ENCODE measurements at regions not wholly inside any gene's neighbourhood (a gene's known extent, or its start where the extent isn't known, plus 50 kb on each side); places are given as distances from the start of the nearest gene placed in this dataset.
"Not testable (repeated sequence)": the region's sequence is repeated elsewhere in the genome, so short reads cannot be mapped to it uniquely, and the experiment has no call there.

DNA sequence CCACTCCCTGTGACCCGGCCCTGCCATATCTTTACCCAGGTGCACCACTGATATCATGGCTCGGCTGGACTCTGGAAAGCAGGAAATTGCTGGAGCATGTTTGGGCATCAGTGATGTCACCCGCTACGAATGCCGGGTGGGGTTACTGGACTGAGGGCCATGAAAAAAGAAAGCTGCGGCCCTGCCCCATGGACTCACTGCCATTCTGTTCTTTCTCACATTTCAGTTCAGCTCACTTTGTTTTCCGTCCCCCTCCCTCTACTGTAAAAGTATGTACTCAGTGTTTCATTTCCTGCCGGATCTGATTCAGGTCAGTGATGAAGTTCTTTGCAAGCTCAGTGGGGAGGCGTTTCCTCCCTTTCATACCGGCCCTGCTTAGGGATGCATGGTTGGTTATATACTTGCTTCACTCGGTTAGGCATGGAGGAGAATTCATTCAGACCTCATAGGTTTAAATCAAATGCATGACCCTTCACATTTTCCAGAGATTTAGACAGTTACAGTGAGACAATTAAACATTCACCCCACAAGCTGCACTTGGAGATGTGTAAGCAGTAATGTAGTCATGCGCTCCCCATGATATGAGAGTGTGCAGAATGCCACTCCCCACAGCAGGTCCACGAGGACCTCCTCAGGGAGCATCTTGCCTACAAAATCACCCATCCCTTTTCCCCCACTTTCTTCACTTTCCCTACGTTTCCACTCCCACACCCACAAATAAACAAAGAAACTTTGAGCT is 1938.5 kb downstream of the FOXD4L5 start:
- TF ChIP-seq, protein P1, sequence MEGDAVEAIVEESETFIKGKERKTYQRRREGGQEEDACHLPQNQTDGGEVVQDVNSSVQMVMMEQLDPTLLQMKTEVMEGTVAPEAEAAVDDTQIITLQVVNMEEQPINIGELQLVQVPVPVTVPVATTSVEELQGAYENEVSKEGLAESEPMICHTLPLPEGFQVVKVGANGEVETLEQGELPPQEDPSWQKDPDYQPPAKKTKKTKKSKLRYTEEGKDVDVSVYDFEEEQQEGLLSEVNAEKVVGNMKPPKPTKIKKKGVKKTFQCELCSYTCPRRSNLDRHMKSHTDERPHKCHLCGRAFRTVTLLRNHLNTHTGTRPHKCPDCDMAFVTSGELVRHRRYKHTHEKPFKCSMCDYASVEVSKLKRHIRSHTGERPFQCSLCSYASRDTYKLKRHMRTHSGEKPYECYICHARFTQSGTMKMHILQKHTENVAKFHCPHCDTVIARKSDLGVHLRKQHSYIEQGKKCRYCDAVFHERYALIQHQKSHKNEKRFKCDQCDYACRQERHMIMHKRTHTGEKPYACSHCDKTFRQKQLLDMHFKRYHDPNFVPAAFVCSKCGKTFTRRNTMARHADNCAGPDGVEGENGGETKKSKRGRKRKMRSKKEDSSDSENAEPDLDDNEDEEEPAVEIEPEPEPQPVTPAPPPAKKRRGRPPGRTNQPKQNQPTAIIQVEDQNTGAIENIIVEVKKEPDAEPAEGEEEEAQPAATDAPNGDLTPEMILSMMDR (IDR thresholded peaks at IDR 0.05; ENCODE audit: insufficient read depth, low read length, poor library complexity, severe bottlenecking) = not testable (repeated sequence)
- TF ChIP-seq EZH2phosphoT487 (conservative IDR thresholded peaks at IDR 0.05; ENCODE audit: low read length) = not testable (repeated sequence)
